Liver (tissue), 8 donors: ENCODE measurements at regions not wholly inside any gene's neighbourhood (a gene's known extent, or its start where the extent isn't known, plus 50 kb on each side); places are given as distances from the start of the nearest gene placed in this dataset.

Source experiments
- DNase-seq: peaks from one replicate; pipeline ENCODE4 v3.0.0-alpha.2; 2017; ENCODE audit warnings: low spot score
- H3K27ac ChIP-seq, 2 donors: one replicate each; pipeline ENCODE4 v1.7.0; 2013; ENCODE audit warnings: inconsistent platforms in 2 of 2, low read length in 2 of 2, control low read depth in 1 of 2, low read depth in 1 of 2, mild to moderate bottlenecking in 1 of 2
- H3K27me3 ChIP-seq, 4 donors: one replicate each; pipeline versions ENCODE4 v1.6.1 to v1.7.0; 2013; ENCODE audit warnings: low read length in 3 of 4, inconsistent platforms in 1 of 4, mild to moderate bottlenecking in 1 of 4, moderate library complexity in 1 of 4; ENCODE audit not compliant: control insufficient read depth in 4 of 4, insufficient read depth in 4 of 4
- H3K36me3 ChIP-seq, 4 donors: one replicate each; pipeline versions ENCODE4 v1.6.1 to v1.7.0; 2013; ENCODE audit warnings: low read length in 3 of 4, mild to moderate bottlenecking in 3 of 4, low read depth in 1 of 4, moderate library complexity in 1 of 4; ENCODE audit not compliant: control insufficient read depth in 4 of 4, insufficient read depth in 3 of 4
- H3K4me1 ChIP-seq, 4 donors: one replicate each; pipeline versions ENCODE4 v1.6.1 to v1.7.0; 2013; ENCODE audit warnings: low read length in 3 of 4, mild to moderate bottlenecking in 3 of 4, moderate library complexity in 1 of 4; ENCODE audit not compliant: control insufficient read depth in 4 of 4, insufficient read depth in 4 of 4
- H3K4me3 ChIP-seq, 3 donors: one replicate each; pipeline versions ENCODE4 v1.6.1 to v1.7.0; 2013; ENCODE audit warnings: low read length in 3 of 3, control low read depth in 1 of 3, low read depth in 1 of 3, mild to moderate bottlenecking in 1 of 3
- H3K9ac ChIP-seq, 2 donors: one replicate each; pipeline ENCODE4 v1.7.0; 2013; ENCODE audit warnings: low read length in 2 of 2, mild to moderate bottlenecking in 2 of 2, moderate library complexity in 2 of 2, control low read depth in 1 of 2, low read depth in 1 of 2
- H3K9me3 ChIP-seq, 4 donors: one replicate each; pipeline versions ENCODE4 v1.6.1 to v1.7.0; 2013; ENCODE audit warnings: low read length in 3 of 4; ENCODE audit not compliant: control insufficient read depth in 4 of 4
- EGR1 ChIP-seq, 2 donors: IDR thresholded peaks; 2 replicates each; pipeline ENCODE4 v1.6.1; 2016 to 2018; ENCODE audit warnings: antibody characterized with exemption in 2 of 2, low read depth in 2 of 2
- FOXA1 ChIP-seq: IDR thresholded peaks from 2 replicates; pipeline ENCODE4 v1.6.1; 2016; ENCODE audit warnings: antibody characterized with exemption
- FOXA2 ChIP-seq: IDR thresholded peaks from 2 replicates; pipeline ENCODE4 v1.6.1; 2016; ENCODE audit warnings: antibody characterized with exemption
- GABPA ChIP-seq, 2 donors: IDR thresholded peaks in 1 of 2; conservative IDR thresholded peaks in 1 of 2; 2 replicates each; pipeline ENCODE4 v1.6.1; 2016; ENCODE audit warnings: antibody characterized with exemption in 2 of 2, mild to moderate bottlenecking in 1 of 2, moderate library complexity in 1 of 2
- HNF4A ChIP-seq, 2 donors: conservative IDR thresholded peaks; 2 replicates each; pipeline ENCODE4 v1.6.1; 2016; ENCODE audit warnings: antibody characterized with exemption in 2 of 2, mild to moderate bottlenecking in 2 of 2
- HNF4G ChIP-seq: IDR thresholded peaks from 2 replicates; pipeline ENCODE4 v1.6.1; 2016; ENCODE audit warnings: antibody characterized with exemption
- JUND ChIP-seq, 2 donors: IDR thresholded peaks; 2 replicates each; pipeline ENCODE4 v1.6.1; 2016; ENCODE audit warnings: antibody characterized with exemption in 2 of 2
- NR2F2 ChIP-seq: IDR thresholded peaks from 2 replicates; pipeline ENCODE4 v1.6.1; 2016; ENCODE audit warnings: antibody characterized with exemption
- RAD21 ChIP-seq, 2 donors: IDR thresholded peaks; 2 replicates each; pipeline ENCODE4 v1.6.1; 2016; ENCODE audit warnings: antibody characterized with exemption in 2 of 2, mild to moderate bottlenecking in 2 of 2
- RXRA ChIP-seq, 2 donors: IDR thresholded peaks; 2 replicates each; pipeline ENCODE4 v1.6.1; 2017 to 2018; ENCODE audit warnings: antibody characterized with exemption in 2 of 2, mild to moderate bottlenecking in 1 of 2
- SP1 ChIP-seq: IDR thresholded peaks from 2 replicates; pipeline ENCODE4 v1.6.1; 2018; ENCODE audit warnings: antibody characterized with exemption, mild to moderate bottlenecking
- TAF1 ChIP-seq: conservative IDR thresholded peaks from 2 replicates; pipeline ENCODE4 v1.6.1; 2016; ENCODE audit warnings: antibody characterized with exemption, mild to moderate bottlenecking
- YY1 ChIP-seq: IDR thresholded peaks from 2 replicates; pipeline ENCODE4 v1.6.1; 2016; ENCODE audit warnings: antibody characterized with exemption, mild to moderate bottlenecking
- WGBS: extraction: QIAGEN DNeasy Blood & Tissue Kit; methylation state at CpG from one replicate; pipeline ENCODE4 v1.1.7; 2013; 5-methylcytosine and 5-hydroxymethylcytosine counted together
- TF ChIP-seq, protein P1 (sequence below): IDR thresholded peaks from 2 replicates; pipeline ENCODE4 v1.6.1; 2016; ENCODE audit warnings: antibody characterized with exemption, mild to moderate bottlenecking
- TF ChIP-seq, protein P2 (sequence below): IDR thresholded peaks from 2 replicates; pipeline ENCODE4 v1.6.1; 2016; ENCODE audit warnings: antibody characterized with exemption
- TF ChIP-seq, protein P3 (sequence below): fragments of 150-350 bp; IDR thresholded peaks from 2 replicates; pipeline ENCODE4 v1.5.1; 2017; ENCODE audit warnings: improper control_type of control experiment, low read depth, low read length; ENCODE audit not compliant: missing input control
- TF ChIP-seq, protein P4 (sequence below): IDR thresholded peaks from 2 replicates; pipeline ENCODE4 v1.6.1; 2016; ENCODE audit warnings: antibody characterized with exemption
- TF ChIP-seq, protein P5 (sequence below): IDR thresholded peaks from 2 replicates; pipeline ENCODE4 v1.6.1; 2016; ENCODE audit warnings: antibody characterized with exemption
- donor health status: healthy.
- donor health status: healthy.
- donor health status: healthy.
- donor health status: healthy.
- donor health status: healthy.

DNA sequence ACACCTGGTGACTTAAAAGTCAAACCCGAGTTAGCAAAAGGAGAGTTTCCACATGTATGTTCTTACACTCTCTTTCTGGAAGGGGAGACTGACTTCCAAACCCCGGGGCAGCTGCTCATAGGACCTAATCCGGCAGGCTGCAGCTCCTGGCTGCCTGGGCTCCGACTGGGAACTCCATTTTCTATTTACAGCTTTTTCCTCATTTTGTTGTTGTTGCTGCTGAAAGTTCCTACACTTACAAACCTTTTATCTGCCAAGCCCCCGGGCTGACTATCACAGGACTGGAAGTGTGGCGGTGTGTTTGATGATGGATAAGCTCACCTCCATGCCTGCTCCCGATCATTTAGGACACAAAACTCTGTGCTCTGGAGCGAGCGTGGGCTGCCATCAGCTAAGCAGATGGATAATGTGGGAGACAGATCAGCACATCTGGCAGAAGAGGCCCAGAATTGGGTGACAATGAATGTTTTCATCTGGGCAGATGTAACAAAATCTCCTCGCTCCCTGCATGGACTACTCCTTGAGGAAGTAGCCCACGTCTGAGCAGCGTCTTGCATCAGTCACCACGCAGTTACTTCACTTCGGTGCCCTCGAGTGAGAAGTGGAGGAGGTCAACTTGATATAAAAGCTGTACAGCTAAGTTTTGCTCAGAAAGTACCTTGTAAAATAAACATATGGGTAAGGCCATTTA lies 114.4 kb upstream of the COPS8 start:
- Histone ChIP-seq H3K36me3 (no peaks in the 10 kb centered on the region), H3K4me3 (no peak overlapping the region), H3K4me1 (no peaks in the 10 kb centered on the region), H3K27me3 (no peaks in the 10 kb centered on the region), H3K27ac (no peak overlapping the region), H3K9me3 (no peaks in the 10 kb centered on the region), H3K9ac (no peak overlapping the region)
- 87% methylated on average over 15 of the region's 15 CpGs for WGBS
- TF ChIP-seq HNF4A (conservative IDR thresholded peaks at IDR 0.05) (no peak), FOXA2 (no peak), RAD21 (IDR thresholded peaks at IDR 0.05) (no peak), RXRA (IDR thresholded peaks at IDR 0.05) (no peak), TAF1 (no peak), NR2F2 (no peak), HNF4G (no peak), JUND (IDR thresholded peaks at IDR 0.05) (no peak), SP1 (no peak), GABPA (IDR thresholded peaks at IDR 0.05 in 1 of 2, conservative IDR thresholded peaks at IDR 0.05 in 1 of 2) (no peak), FOXA1 (no peak), EGR1 (IDR thresholded peaks at IDR 0.05; ENCODE audit: low read depth in 2 of 2) (no peak), YY1 (no peak)
- TF ChIP-seq, protein P1, sequence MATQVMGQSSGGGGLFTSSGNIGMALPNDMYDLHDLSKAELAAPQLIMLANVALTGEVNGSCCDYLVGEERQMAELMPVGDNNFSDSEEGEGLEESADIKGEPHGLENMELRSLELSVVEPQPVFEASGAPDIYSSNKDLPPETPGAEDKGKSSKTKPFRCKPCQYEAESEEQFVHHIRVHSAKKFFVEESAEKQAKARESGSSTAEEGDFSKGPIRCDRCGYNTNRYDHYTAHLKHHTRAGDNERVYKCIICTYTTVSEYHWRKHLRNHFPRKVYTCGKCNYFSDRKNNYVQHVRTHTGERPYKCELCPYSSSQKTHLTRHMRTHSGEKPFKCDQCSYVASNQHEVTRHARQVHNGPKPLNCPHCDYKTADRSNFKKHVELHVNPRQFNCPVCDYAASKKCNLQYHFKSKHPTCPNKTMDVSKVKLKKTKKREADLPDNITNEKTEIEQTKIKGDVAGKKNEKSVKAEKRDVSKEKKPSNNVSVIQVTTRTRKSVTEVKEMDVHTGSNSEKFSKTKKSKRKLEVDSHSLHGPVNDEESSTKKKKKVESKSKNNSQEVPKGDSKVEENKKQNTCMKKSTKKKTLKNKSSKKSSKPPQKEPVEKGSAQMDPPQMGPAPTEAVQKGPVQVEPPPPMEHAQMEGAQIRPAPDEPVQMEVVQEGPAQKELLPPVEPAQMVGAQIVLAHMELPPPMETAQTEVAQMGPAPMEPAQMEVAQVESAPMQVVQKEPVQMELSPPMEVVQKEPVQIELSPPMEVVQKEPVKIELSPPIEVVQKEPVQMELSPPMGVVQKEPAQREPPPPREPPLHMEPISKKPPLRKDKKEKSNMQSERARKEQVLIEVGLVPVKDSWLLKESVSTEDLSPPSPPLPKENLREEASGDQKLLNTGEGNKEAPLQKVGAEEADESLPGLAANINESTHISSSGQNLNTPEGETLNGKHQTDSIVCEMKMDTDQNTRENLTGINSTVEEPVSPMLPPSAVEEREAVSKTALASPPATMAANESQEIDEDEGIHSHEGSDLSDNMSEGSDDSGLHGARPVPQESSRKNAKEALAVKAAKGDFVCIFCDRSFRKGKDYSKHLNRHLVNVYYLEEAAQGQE = no peak
- TF ChIP-seq, protein P2, sequence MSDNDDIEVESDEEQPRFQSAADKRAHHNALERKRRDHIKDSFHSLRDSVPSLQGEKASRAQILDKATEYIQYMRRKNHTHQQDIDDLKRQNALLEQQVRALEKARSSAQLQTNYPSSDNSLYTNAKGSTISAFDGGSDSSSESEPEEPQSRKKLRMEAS = no peak
- TF ChIP-seq, protein P3, sequence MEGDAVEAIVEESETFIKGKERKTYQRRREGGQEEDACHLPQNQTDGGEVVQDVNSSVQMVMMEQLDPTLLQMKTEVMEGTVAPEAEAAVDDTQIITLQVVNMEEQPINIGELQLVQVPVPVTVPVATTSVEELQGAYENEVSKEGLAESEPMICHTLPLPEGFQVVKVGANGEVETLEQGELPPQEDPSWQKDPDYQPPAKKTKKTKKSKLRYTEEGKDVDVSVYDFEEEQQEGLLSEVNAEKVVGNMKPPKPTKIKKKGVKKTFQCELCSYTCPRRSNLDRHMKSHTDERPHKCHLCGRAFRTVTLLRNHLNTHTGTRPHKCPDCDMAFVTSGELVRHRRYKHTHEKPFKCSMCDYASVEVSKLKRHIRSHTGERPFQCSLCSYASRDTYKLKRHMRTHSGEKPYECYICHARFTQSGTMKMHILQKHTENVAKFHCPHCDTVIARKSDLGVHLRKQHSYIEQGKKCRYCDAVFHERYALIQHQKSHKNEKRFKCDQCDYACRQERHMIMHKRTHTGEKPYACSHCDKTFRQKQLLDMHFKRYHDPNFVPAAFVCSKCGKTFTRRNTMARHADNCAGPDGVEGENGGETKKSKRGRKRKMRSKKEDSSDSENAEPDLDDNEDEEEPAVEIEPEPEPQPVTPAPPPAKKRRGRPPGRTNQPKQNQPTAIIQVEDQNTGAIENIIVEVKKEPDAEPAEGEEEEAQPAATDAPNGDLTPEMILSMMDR = no peak
- TF ChIP-seq, protein P4, sequence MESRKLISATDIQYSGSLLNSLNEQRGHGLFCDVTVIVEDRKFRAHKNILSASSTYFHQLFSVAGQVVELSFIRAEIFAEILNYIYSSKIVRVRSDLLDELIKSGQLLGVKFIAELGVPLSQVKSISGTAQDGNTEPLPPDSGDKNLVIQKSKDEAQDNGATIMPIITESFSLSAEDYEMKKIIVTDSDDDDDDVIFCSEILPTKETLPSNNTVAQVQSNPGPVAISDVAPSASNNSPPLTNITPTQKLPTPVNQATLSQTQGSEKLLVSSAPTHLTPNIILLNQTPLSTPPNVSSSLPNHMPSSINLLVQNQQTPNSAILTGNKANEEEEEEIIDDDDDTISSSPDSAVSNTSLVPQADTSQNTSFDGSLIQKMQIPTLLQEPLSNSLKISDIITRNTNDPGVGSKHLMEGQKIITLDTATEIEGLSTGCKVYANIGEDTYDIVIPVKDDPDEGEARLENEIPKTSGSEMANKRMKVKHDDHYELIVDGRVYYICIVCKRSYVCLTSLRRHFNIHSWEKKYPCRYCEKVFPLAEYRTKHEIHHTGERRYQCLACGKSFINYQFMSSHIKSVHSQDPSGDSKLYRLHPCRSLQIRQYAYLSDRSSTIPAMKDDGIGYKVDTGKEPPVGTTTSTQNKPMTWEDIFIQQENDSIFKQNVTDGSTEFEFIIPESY = no peak
- TF ChIP-seq, protein P5, sequence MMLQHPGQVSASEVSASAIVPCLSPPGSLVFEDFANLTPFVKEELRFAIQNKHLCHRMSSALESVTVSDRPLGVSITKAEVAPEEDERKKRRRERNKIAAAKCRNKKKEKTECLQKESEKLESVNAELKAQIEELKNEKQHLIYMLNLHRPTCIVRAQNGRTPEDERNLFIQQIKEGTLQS = no peak
- no peak for DNase-seq
